ENCODE measurements at regions not wholly inside any gene's neighbourhood (a gene's known extent, or its start where the extent isn't known, plus 50 kb on each side); places are given as distances from the start of the nearest gene placed in this dataset.
A peak's percentile ranks its signal among the peaks of the same experiment; 100 is the strongest.

GRCh38 chr15:46471096-46471495 lies 836.3 kb downstream of the SQOR start:
- no peak overlapping the region for H3K9ac ChIP-seq (ENCODE audit: low read length in 3 of 3)
- H3K36me3 ChIP-seq (ENCODE audit: control insufficient read depth in 2 of 3, insufficient read depth in 3 of 3, low read length in 3 of 3) = no peaks in the 10 kb centered on the region
- no peak overlapping the region for H3K4me3 ChIP-seq (ENCODE audit: low read length in 3 of 3)
- TF ChIP-seq CTCF (IDR thresholded peaks at IDR 0.05; ENCODE audit: borderline replicate concordance, extremely low read depth, insufficient read depth) = no peak
- no peaks in the 10 kb centered on the region for H3K9me3 ChIP-seq (ENCODE audit: control insufficient read depth in 2 of 3, insufficient read depth in 1 of 3, low read length in 3 of 3)
- intact Hi-C loops (cut with DNase I) = no loop called here
- no peaks in the 10 kb centered on the region for H3K27me3 ChIP-seq (ENCODE audit: control insufficient read depth, insufficient read depth, low read length)
- DNase-seq = no peak
- H3K4me1 ChIP-seq (ENCODE audit: control insufficient read depth in 2 of 3, insufficient read depth in 2 of 3, low read depth in 1 of 3, low read length in 3 of 3) = no peaks in the 10 kb centered on the region
- no peak for FAIRE-seq
- no peak overlapping the region for H3K27ac ChIP-seq (ENCODE audit: low read depth in 2 of 2, low read length in 2 of 2)

- Histone ChIP-seq H3K27me3 (ENCODE audit: control insufficient read depth, insufficient read depth, low read length) (no peaks in the 10 kb centered on the region), H3K4me3 (ENCODE audit: low read length in 3 of 3) (no peak overlapping the region), H3K36me3 (ENCODE audit: control insufficient read depth in 2 of 3, insufficient read depth in 3 of 3, low read length in 3 of 3) (no peaks in the 10 kb centered on the region), H3K9ac (ENCODE audit: low read length in 3 of 3) (no peak overlapping the region), H3K4me1 (ENCODE audit: control insufficient read depth in 2 of 3, insufficient read depth in 2 of 3, low read depth in 1 of 3, low read length in 3 of 3) (no peaks in the 10 kb centered on the region), H3K9me3 (ENCODE audit: control insufficient read depth in 2 of 3, insufficient read depth in 1 of 3, low read length in 3 of 3) (no peaks in the 10 kb centered on the region), H3K27ac (ENCODE audit: low read depth in 2 of 2, low read length in 2 of 2) (no peak overlapping the region)
- no peak for DNase-seq
- no peak for FAIRE-seq
- intact Hi-C loops (cut with DNase I) = no loop called here
- no peak for TF ChIP-seq CTCF (IDR thresholded peaks at IDR 0.05; ENCODE audit: borderline replicate concordance, extremely low read depth, insufficient read depth)
Measured at GRCh38 chr15:46489276-46489675, 854.4 kb downstream of the SQOR start.

GRCh38 chr15:46496491-46497115 lies 861.8 kb downstream of the SQOR start:
- TF ChIP-seq CTCF (IDR thresholded peaks at IDR 0.05; ENCODE audit: borderline replicate concordance, extremely low read depth, insufficient read depth) = no peak
- peak in 1 of 5 donors; percentile 8 for DNase-seq
- Histone ChIP-seq H3K9me3 (ENCODE audit: control insufficient read depth in 2 of 3, insufficient read depth in 1 of 3, low read length in 3 of 3) (no peaks in the 10 kb centered on the region), H3K9ac (ENCODE audit: low read length in 3 of 3) (no peak overlapping the region), H3K36me3 (ENCODE audit: control insufficient read depth in 2 of 3, insufficient read depth in 3 of 3, low read length in 3 of 3) (no peaks in the 10 kb centered on the region), H3K27me3 (ENCODE audit: control insufficient read depth, insufficient read depth, low read length) (no peaks in the 10 kb centered on the region), H3K4me3 (ENCODE audit: low read length in 3 of 3) (no peak overlapping the region), H3K4me1 (ENCODE audit: control insufficient read depth in 2 of 3, insufficient read depth in 2 of 3, low read depth in 1 of 3, low read length in 3 of 3) (no peaks in the 10 kb centered on the region), H3K27ac (ENCODE audit: low read depth in 2 of 2, low read length in 2 of 2) (no peak overlapping the region)
- intact Hi-C loops (cut with DNase I) = no loop called here
- FAIRE-seq = no peak

- no peak overlapping the region for H3K4me3 ChIP-seq (ENCODE audit: low read length in 3 of 3)
- H3K4me1 ChIP-seq (ENCODE audit: control insufficient read depth in 2 of 3, insufficient read depth in 2 of 3, low read depth in 1 of 3, low read length in 3 of 3) = no peaks in the 10 kb centered on the region
- H3K36me3 ChIP-seq (ENCODE audit: control insufficient read depth in 2 of 3, insufficient read depth in 3 of 3, low read length in 3 of 3) = no peaks in the 10 kb centered on the region
- no peaks in the 10 kb centered on the region for H3K9me3 ChIP-seq (ENCODE audit: control insufficient read depth in 2 of 3, insufficient read depth in 1 of 3, low read length in 3 of 3)
- H3K27ac ChIP-seq (ENCODE audit: low read depth in 2 of 2, low read length in 2 of 2) = no peak overlapping the region
- H3K27me3 ChIP-seq (ENCODE audit: control insufficient read depth, insufficient read depth, low read length) = no peaks in the 10 kb centered on the region
- intact Hi-C loops (cut with DNase I) = no loop called here
- peak; percentile 8 for TF ChIP-seq CTCF (IDR thresholded peaks at IDR 0.05; ENCODE audit: borderline replicate concordance, extremely low read depth, insufficient read depth)
- H3K9ac ChIP-seq (ENCODE audit: low read length in 3 of 3) = no peak overlapping the region
- peak in 1 of 5 donors; percentile 12 for DNase-seq
- no peak for FAIRE-seq
Measured at GRCh38 chr15:46502667-46503066, 867.8 kb downstream of the SQOR start.
